PC-3 (cell line): ENCODE measurements at regions not wholly inside any gene's neighbourhood (a gene's known extent, or its start where the extent isn't known, plus 50 kb on each side); places are given as distances from the start of the nearest gene placed in this dataset.

Experiments
- ATAC-seq: fragments of 200-7000 bp; cut with Tn5 transposase; 2 replicates; pipeline ENCODE4 v1.9.1; 2020; ENCODE audit warnings: mild to moderate bottlenecking, moderate library complexity
- BruUV-seq: library from RNA; stranded (reverse); fragments of 400-500 nt; replicated peaks from 2 replicates; lab custom pipeline; 2021; lab: Mats Ljungman, UMichigan
- CTCF ChIA-PET: fragments of 300-600 bp; sonication (Branson Sonifier 250); formaldehyde crosslinking; loops from one replicate; lab custom pipeline; 2022; ENCODE audit warnings: antibody characterized with exemption; lab: Charles Lee
- POLR2A ChIA-PET: fragments of 300-600 bp; sonication (Branson Sonifier 250); formaldehyde crosslinking; loops from one replicate; lab custom pipeline; 2022; ENCODE audit warnings: antibody characterized with exemption; ENCODE audit not compliant: unreplicated experiment; lab: Charles Lee
- DNase-seq: peaks from one replicate; pipeline ENCODE4 v3.0.0-alpha.2; 2015
- H2AFZ ChIP-seq: fragments of 300-600 bp; sonication (generic); 2 replicates; pipeline ENCODE4 v1.6.0; 2016; ENCODE audit warnings: antibody characterized with exemption, low read length
- H3F3A ChIP-seq: fragments of 300-600 bp; sonication (generic); one replicate; pipeline ENCODE4 v1.6.0; 2017; ENCODE audit warnings: antibody characterized with exemption, low read length, control low read depth, mild to moderate bottlenecking; ENCODE audit not compliant: unreplicated experiment
- H3K27ac ChIP-seq: fragments of 300-600 bp; sonication (generic); 2 replicates; pipeline ENCODE4 v1.5.1; 2016; ENCODE audit warnings: mild to moderate bottlenecking, low read length
- H3K27me3 ChIP-seq: fragments of 300-600 bp; sonication (generic); 2 replicates; pipeline ENCODE4 v1.6.1; 2016; ENCODE audit warnings: low read length, mixed read lengths
- H3K36me3 ChIP-seq: fragments of 300-600 bp; sonication (generic); 2 replicates; pipeline ENCODE4 v1.6.1; 2016; ENCODE audit warnings: low read depth, mixed run types, low read length, mixed read lengths
- H3K4me1 ChIP-seq: fragments of 300-600 bp; sonication (generic); 2 replicates; pipeline ENCODE4 v1.5.1; 2016; ENCODE audit warnings: low read length; ENCODE audit not compliant: insufficient read depth
- H3K4me2 ChIP-seq: fragments of 300-600 bp; sonication (generic); 2 replicates; pipeline ENCODE4 v1.6.0; 2016; ENCODE audit warnings: low read length
- H3K4me3 ChIP-seq: fragments of 300-600 bp; sonication (generic); 2 replicates; pipeline ENCODE4 v1.5.1; 2016; ENCODE audit warnings: mild to moderate bottlenecking, low read length, mixed read lengths
- H3K79me2 ChIP-seq: fragments of 300-600 bp; sonication (generic); 2 replicates; pipeline ENCODE4 v1.6.1; 2017; ENCODE audit warnings: low read length, mixed read lengths
- H3K9ac ChIP-seq: fragments of 300-600 bp; sonication (generic); 2 replicates; pipeline ENCODE4 v1.6.0; 2016; ENCODE audit warnings: mild to moderate bottlenecking, low read length
- H3K9me2 ChIP-seq: fragments of 300-600 bp; sonication (generic); replicated peaks from 2 replicates; pipeline ENCODE4 v1.6.1; 2016; ENCODE audit warnings: mixed run types, low read length, mixed read lengths
- H3K9me3 ChIP-seq: fragments of 300-600 bp; sonication (generic); 2 replicates; pipeline ENCODE4 v1.6.1; 2016; ENCODE audit warnings: low read length, mixed read lengths
- H4K20me1 ChIP-seq: fragments of 300-600 bp; sonication (generic); 2 replicates; pipeline ENCODE4 v1.6.1; 2016; ENCODE audit warnings: low read length, mixed read lengths
- CTCF ChIP-seq: fragments of 300-600 bp; sonication (generic); conservative IDR thresholded peaks from 2 replicates; pipeline ENCODE4 v1.5.1; 2017; ENCODE audit warnings: antibody characterized with exemption, low read depth, mild to moderate bottlenecking, low read length
- EZH2 ChIP-seq: fragments of 300-600 bp; sonication (generic); IDR thresholded peaks from one replicate; pipeline ENCODE4 v1.6.1; 2017; ENCODE audit warnings: antibody characterized with exemption, mild to moderate bottlenecking, low read length; ENCODE audit not compliant: unreplicated experiment
- EZH2phosphoT487 ChIP-seq: fragments of 300-600 bp; sonication (generic); IDR thresholded peaks from 2 replicates; pipeline ENCODE4 v1.6.1; 2018; ENCODE audit warnings: mild to moderate bottlenecking, antibody characterized with exemption, low read length, borderline replicate concordance
- intact Hi-C: fragments of 100-400 bp; cut with micrococcal nuclease; formaldehyde crosslinking; loops from 2 replicates; pipeline ENCODE4 v1.9.0; 2023

- no peaks in the 10 kb centered on the region for H3K36me3 ChIP-seq
These were observed 687.5 kb downstream of the SORCS3 start for GRCh38 chr10:105328503-105329133.

More at GRCh38 chr10:105328503-105329133, 687.5 kb downstream of the SORCS3 start:
- Histone ChIP-seq H3K79me2 (no peaks in the 10 kb centered on the region), H3F3A (no peaks in the 10 kb centered on the region), H3K27ac (no peak overlapping the region), H3K4me2 (no peak overlapping the region), H4K20me1 (no peaks in the 10 kb centered on the region), H3K9me3 (no peaks in the 10 kb centered on the region), H3K9ac (no peak overlapping the region), H3K9me2 (no peaks in the 10 kb centered on the region), H2AFZ (no peak overlapping the region), H3K27me3 (no peaks in the 10 kb centered on the region), H3K4me1 (no peaks in the 10 kb centered on the region), H3K4me3 (no peak overlapping the region)
- POLR2A ChIA-PET, result no interaction called here
- CTCF ChIA-PET, result no interaction called here
- DNase-seq (no peak), ATAC-seq (no peak)
- BruUV-seq, result no TSS peak
- TF ChIP-seq EZH2phosphoT487 (no peak), EZH2 (no peak), CTCF (no peak)
- intact Hi-C loops, result no loop called here
